ENCODE measurements at regions not wholly inside any gene's neighbourhood (a gene's known extent, or its start where the extent isn't known, plus 50 kb on each side); places are given as distances from the start of the nearest gene placed in this dataset.

DNA sequence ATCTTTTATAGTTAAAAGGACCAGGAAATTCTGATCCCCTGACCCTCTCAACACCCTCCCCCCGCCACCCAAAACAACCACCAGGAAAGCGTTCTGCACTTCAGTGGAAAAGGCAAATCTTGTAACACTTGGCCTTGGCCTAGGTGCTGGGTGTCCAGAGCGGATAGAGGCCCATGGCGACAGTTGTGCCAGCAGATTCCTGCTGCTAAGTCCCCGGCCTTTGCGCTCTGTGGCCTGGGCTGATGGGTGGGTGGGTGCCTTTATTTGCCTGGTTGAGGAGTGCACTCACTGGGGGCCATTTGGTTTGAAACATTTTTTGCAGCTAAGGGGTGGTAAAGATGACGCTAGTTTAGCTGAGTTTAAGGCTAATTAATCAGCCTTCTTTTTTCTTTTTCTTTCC, 127.9 kb upstream of the ERRFI1 start:
- TF ChIP-seq, protein P1, sequence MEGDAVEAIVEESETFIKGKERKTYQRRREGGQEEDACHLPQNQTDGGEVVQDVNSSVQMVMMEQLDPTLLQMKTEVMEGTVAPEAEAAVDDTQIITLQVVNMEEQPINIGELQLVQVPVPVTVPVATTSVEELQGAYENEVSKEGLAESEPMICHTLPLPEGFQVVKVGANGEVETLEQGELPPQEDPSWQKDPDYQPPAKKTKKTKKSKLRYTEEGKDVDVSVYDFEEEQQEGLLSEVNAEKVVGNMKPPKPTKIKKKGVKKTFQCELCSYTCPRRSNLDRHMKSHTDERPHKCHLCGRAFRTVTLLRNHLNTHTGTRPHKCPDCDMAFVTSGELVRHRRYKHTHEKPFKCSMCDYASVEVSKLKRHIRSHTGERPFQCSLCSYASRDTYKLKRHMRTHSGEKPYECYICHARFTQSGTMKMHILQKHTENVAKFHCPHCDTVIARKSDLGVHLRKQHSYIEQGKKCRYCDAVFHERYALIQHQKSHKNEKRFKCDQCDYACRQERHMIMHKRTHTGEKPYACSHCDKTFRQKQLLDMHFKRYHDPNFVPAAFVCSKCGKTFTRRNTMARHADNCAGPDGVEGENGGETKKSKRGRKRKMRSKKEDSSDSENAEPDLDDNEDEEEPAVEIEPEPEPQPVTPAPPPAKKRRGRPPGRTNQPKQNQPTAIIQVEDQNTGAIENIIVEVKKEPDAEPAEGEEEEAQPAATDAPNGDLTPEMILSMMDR (IDR thresholded peaks at IDR 0.05; ENCODE audit: low read length): no peak
- no peak for TF ChIP-seq EZH2 (IDR thresholded peaks at IDR 0.05; ENCODE audit: borderline replicate concordance, low read length)
